ENCODE measurements at regions not wholly inside any gene's neighbourhood (a gene's known extent, or its start where the extent isn't known, plus 50 kb on each side); places are given as distances from the start of the nearest gene placed in this dataset.

DNA sequence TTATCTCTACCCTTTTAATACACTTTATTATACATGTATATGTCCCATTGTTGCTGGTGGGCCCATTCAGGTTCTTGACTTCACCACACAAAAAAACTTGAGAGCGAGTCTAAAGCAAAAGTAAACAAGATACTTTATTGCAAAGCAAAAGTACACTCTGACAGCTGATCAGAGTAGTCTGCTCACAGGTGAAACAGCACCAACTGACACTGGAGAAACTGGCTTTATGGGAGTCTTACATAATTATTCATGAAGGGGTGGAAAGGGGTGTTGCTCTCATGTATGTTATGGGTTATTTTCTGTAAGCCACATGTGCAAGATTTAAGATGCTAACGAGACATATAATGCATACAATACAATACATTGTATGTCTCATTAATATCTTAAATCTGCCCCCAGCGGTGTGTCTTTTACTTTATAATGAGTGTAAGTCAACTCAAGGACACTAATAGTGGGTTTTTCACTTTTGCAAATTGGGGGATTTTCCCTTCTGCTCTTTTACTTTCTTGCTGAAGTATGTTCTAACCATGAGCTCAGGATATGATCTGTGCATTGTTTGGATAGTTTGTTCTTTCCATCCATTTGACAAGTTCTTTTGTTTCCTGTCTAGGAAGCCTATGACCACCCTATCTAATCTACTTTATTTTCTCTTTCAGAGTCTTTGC, 256.1 kb upstream of the ITM2A start:
- no peak for TF ChIP-seq CTCF (IDR thresholded peaks at IDR 0.05; ENCODE audit: low read depth, low read length)
- no peak for TF ChIP-seq MYC (IDR thresholded peaks at IDR 0.05; ENCODE audit: low read depth, low read length)
- no peak for TF ChIP-seq POLR2A (IDR thresholded peaks at IDR 0.05; ENCODE audit: extremely low read depth, insufficient read length)
- no peak for TF ChIP-seq MAX (IDR thresholded peaks at IDR 0.05; ENCODE audit: low read depth, low read length)
